Endothelial cell (in vitro differentiated cells): ENCODE measurements at regions not wholly inside any gene's neighbourhood (a gene's known extent, or its start where the extent isn't known, plus 50 kb on each side); places are given as distances from the start of the nearest gene placed in this dataset.

ENCODE experiments used
- DNase-seq: peaks from one replicate; pipeline ENCODE4 v3.0.0; 2021; ENCODE audit warnings: low spot score
- H3K27ac Mint-ChIP-seq: one replicate; pipeline ENCODE4 v1.8.0; 2021; ENCODE audit warnings: mixed read lengths, inconsistent platforms; ENCODE audit not compliant: unreplicated experiment
- H3K27me3 Mint-ChIP-seq: one replicate; pipeline ENCODE4 v1.8.0; 2021; ENCODE audit warnings: mild to moderate bottlenecking, moderate library complexity, mixed read lengths, inconsistent platforms; ENCODE audit not compliant: unreplicated experiment
- H3K36me3 Mint-ChIP-seq: one replicate; pipeline ENCODE4 v1.8.0; 2021; ENCODE audit warnings: mild to moderate bottlenecking, low read depth, mixed read lengths, inconsistent platforms; ENCODE audit not compliant: unreplicated experiment
- H3K4me1 Mint-ChIP-seq: one replicate; pipeline ENCODE4 v1.8.0; 2021; ENCODE audit warnings: mild to moderate bottlenecking, mixed read lengths, inconsistent platforms; ENCODE audit not compliant: unreplicated experiment
- H3K4me3 Mint-ChIP-seq: one replicate; pipeline ENCODE4 v1.8.0; 2021; ENCODE audit warnings: mild to moderate bottlenecking, mixed read lengths, inconsistent platforms; ENCODE audit not compliant: unreplicated experiment
- H3K9me3 Mint-ChIP-seq: one replicate; pipeline ENCODE4 v1.8.0; 2021; ENCODE audit warnings: mixed read lengths, inconsistent platforms; ENCODE audit not compliant: unreplicated experiment
- TF ChIP-seq, protein P1 (sequence below): fragments of 200-600 bp; sonication (generic); IDR thresholded peaks from one replicate; pipeline ENCODE4 v1.5.0; 2021; ENCODE audit warnings: antibody characterized with exemption; ENCODE audit not compliant: unreplicated experiment

DNA sequence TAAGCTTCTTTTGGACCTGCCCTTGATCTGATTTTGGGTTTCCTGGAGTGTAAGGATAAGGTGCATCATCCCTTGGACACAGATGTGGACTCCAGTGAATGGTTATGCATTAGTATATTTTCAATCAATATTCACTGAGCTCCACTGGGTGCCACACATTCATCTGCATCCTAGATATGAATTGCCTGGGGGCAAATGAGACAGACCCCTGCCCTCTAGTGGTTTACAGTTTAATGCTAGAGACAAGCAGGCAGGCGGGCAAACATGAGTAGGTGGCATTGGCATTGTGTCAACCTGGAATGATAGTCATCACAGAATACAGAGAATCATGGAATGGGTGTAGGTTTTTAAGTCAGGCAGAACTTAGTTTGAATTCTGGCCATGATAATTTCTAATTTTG is 252.5 kb upstream of the SOX14 start:
- no peaks in the 10 kb centered on the region for H3K27me3 Mint-ChIP-seq
- no peaks in the 10 kb centered on the region for H3K36me3 Mint-ChIP-seq
- no peak for DNase-seq
- no peaks in the 10 kb centered on the region for H3K9me3 Mint-ChIP-seq
- no peak overlapping the region for H3K4me3 Mint-ChIP-seq
- TF ChIP-seq, protein P1, sequence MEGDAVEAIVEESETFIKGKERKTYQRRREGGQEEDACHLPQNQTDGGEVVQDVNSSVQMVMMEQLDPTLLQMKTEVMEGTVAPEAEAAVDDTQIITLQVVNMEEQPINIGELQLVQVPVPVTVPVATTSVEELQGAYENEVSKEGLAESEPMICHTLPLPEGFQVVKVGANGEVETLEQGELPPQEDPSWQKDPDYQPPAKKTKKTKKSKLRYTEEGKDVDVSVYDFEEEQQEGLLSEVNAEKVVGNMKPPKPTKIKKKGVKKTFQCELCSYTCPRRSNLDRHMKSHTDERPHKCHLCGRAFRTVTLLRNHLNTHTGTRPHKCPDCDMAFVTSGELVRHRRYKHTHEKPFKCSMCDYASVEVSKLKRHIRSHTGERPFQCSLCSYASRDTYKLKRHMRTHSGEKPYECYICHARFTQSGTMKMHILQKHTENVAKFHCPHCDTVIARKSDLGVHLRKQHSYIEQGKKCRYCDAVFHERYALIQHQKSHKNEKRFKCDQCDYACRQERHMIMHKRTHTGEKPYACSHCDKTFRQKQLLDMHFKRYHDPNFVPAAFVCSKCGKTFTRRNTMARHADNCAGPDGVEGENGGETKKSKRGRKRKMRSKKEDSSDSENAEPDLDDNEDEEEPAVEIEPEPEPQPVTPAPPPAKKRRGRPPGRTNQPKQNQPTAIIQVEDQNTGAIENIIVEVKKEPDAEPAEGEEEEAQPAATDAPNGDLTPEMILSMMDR, result no peak
- no peak overlapping the region for H3K27ac Mint-ChIP-seq
- H3K4me1 Mint-ChIP-seq, result no peaks in the 10 kb centered on the region

DNA sequence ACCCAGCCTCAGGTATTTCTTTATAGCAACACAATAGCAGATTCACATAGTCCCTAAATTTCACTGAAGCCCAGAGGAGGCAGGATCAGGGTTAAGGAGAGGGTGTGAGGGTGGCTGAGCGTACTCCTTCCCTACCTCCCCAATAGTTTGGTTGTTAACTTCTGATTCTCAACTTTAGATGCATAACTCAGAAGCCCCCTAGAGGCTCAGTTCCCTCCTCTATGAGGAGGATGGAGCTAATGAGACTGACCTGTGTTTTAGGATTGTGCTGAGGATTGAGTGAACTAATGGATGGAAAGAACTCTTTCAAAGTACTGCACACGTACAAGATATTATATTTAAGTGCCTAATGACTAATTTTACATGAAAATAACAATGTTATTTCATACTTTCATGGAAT is 249.3 kb upstream of the SOX14 start:
- TF ChIP-seq, protein P1, result no peak
- no peaks in the 10 kb centered on the region for H3K4me1 Mint-ChIP-seq
- no peak overlapping the region for H3K27ac Mint-ChIP-seq
- no peak overlapping the region for H3K4me3 Mint-ChIP-seq
- no peaks in the 10 kb centered on the region for H3K27me3 Mint-ChIP-seq
- no peak for DNase-seq
- no peaks in the 10 kb centered on the region for H3K36me3 Mint-ChIP-seq
- H3K9me3 Mint-ChIP-seq, result no peaks in the 10 kb centered on the region

DNA sequence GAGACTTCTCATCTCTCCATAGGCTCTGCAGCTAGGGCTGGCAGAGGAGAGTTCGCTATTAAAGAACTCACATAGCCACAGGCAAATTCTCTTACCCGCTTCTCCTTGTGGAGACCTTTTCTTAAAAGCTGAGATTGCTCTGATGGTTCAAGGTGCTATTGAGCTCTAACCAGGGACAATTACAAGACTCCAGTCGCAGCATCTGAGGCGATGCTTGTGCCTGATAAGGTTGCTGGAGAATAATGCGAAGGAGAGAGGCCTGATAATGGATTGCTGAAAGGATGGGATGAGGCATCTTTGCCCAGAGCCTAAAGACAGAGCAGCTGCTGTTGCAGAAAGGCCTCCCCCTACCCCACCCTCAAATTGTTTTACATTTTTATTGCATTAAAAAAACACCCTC is 244.5 kb upstream of the SOX14 start:
- H3K27me3 Mint-ChIP-seq, result no peaks in the 10 kb centered on the region
- no peak for DNase-seq
- TF ChIP-seq, protein P1, result no peak
- H3K4me1 Mint-ChIP-seq, result no peaks in the 10 kb centered on the region
- no peaks in the 10 kb centered on the region for H3K36me3 Mint-ChIP-seq
- no peak overlapping the region for H3K4me3 Mint-ChIP-seq
- no peaks in the 10 kb centered on the region for H3K9me3 Mint-ChIP-seq
- H3K27ac Mint-ChIP-seq, result no peak overlapping the region

DNA sequence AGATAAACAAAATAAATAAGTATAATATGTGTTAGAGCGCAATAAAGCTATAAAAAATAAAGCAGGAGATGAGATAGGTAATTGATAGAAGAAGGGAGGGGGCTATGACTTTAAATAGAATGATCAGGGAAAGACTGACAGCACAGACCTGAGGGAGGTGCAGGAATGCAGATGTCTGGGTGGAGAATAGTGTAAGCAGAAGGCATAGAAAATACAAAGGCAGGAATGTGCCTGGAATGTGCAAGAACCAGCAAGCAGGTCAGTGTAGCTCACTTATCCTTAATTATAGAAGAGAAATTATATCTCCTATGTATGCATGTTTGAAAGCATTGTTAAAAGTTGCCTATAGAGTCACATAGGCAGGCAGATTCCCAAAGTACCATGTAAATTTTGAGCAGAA is 239.4 kb upstream of the SOX14 start:
- H3K9me3 Mint-ChIP-seq, result no peaks in the 10 kb centered on the region
- H3K27me3 Mint-ChIP-seq, result no peaks in the 10 kb centered on the region
- TF ChIP-seq, protein P1, result no peak
- H3K27ac Mint-ChIP-seq, result no peak overlapping the region
- no peaks in the 10 kb centered on the region for H3K36me3 Mint-ChIP-seq
- H3K4me1 Mint-ChIP-seq, result no peaks in the 10 kb centered on the region
- no peak overlapping the region for H3K4me3 Mint-ChIP-seq
- DNase-seq, result no peak

DNA sequence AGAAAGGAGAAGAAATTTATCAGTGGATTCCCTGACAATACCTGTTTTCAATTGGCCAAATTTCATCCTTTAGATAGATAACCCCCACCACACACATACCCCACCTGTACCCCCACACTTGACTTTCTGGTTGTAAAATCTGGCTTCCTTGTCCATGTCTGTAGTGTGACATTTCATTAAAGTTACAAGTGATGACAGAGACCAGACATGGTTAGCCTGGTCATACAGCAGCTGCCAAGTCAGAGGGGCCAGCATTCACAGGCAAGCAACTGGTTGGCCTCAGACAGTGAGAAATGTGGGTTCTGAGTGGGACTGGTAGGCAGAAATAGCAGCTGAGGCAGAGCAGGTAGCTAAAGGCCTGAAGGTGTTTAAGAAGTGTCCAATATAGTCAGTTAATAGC is 238.6 kb upstream of the SOX14 start:
- H3K4me3 Mint-ChIP-seq, result no peak overlapping the region

More for the DNA sequence above, 238.6 kb upstream of the SOX14 start:
- H3K9me3 Mint-ChIP-seq, result no peaks in the 10 kb centered on the region
- no peak overlapping the region for H3K27ac Mint-ChIP-seq
- TF ChIP-seq, protein P1, result no peak
- no peak for DNase-seq
- H3K27me3 Mint-ChIP-seq, result peaks cover 1% of the 10 kb centered on the region
- no peaks in the 10 kb centered on the region for H3K36me3 Mint-ChIP-seq
- H3K4me1 Mint-ChIP-seq, result no peaks in the 10 kb centered on the region
